HG02798 (cell line): ENCODE measurements at regions not wholly inside any gene's neighbourhood (a gene's known extent, or its start where the extent isn't known, plus 50 kb on each side); places are given as distances from the start of the nearest gene placed in this dataset.
"Not testable (repeated sequence)": the region's sequence is repeated elsewhere in the genome, so short reads cannot be mapped to it uniquely, and the experiment has no call there.

ENCODE experiments used
- ATAC-seq: cut with Tn5 transposase; IDR thresholded peaks from one replicate; pipeline ENCODE4 v1.9.1; 2021; ENCODE audit warnings: mild to moderate bottlenecking; ENCODE audit not compliant: unreplicated experiment, poor library complexity

- no peak for ATAC-seq
Measured at GRCh38 chr14:57008534-57008933, 198.3 kb upstream of the OTX2 start.

- ATAC-seq: no peak
Measured at GRCh38 chr14:56998728-56999127, 188.4 kb upstream of the OTX2 start.

- ATAC-seq: no peak
Measured at GRCh38 chr14:56996721-56997399, 186.6 kb upstream of the OTX2 start.

- ATAC-seq: no peak
Measured at GRCh38 chr14:56995010-56995409, 184.7 kb upstream of the OTX2 start.

- no peak for ATAC-seq
Measured at GRCh38 chr14:56992332-56992820, 182.1 kb upstream of the OTX2 start.

GRCh38 chr14:56990991-56991627, 180.8 kb upstream of the OTX2 start:
- not testable (repeated sequence) for ATAC-seq

GRCh38 chr14:56989359-56989758, 179.1 kb upstream of the OTX2 start:
- ATAC-seq: no peak

GRCh38 chr14:56979936-56980335, 169.7 kb upstream of the OTX2 start:
- ATAC-seq: no peak

GRCh38 chr14:56976211-56976610, 165.9 kb upstream of the OTX2 start:
- no peak for ATAC-seq

- ATAC-seq: no peak
Measured at GRCh38 chr14:56975521-56975920, 165.2 kb upstream of the OTX2 start.

- no peak for ATAC-seq
Measured at GRCh38 chr14:56972948-56973347, 162.7 kb upstream of the OTX2 start.

- no peak for ATAC-seq
Measured at GRCh38 chr14:56964895-56965294, 154.6 kb upstream of the OTX2 start.

GRCh38 chr14:56963381-56963780, 153.1 kb upstream of the OTX2 start:
- no peak for ATAC-seq

- no peak for ATAC-seq
Measured at GRCh38 chr14:56962444-56963080, 152.3 kb upstream of the OTX2 start.

- ATAC-seq: no peak
Measured at GRCh38 chr14:56959869-56960268, 149.6 kb upstream of the OTX2 start.

- no peak for ATAC-seq
Measured at GRCh38 chr14:56959121-56959520, 148.8 kb upstream of the OTX2 start.

- ATAC-seq: no peak
Measured at GRCh38 chr14:56956182-56956581, 145.9 kb upstream of the OTX2 start.

- no peak for ATAC-seq
Measured at GRCh38 chr14:56955745-56956144, 145.5 kb upstream of the OTX2 start.

GRCh38 chr14:56953884-56954283, 143.6 kb upstream of the OTX2 start:
- ATAC-seq: no peak

GRCh38 chr14:56952766-56953473, 142.6 kb upstream of the OTX2 start:
- ATAC-seq: no peak

- no peak for ATAC-seq
Measured at GRCh38 chr14:56949828-56950227, 139.5 kb upstream of the OTX2 start.
